ENCODE measurements at regions not wholly inside any gene's neighbourhood (a gene's known extent, or its start where the extent isn't known, plus 50 kb on each side); places are given as distances from the start of the nearest gene placed in this dataset.

- H3K9me3 Mint-ChIP-seq, result peaks cover 0 to 5% of the 10 kb centered on the region in 2 donors
- no peak overlapping the region for H3K4me3 Mint-ChIP-seq
- no peak for DNase-seq
- no peaks in the 10 kb centered on the region for H3K4me1 Mint-ChIP-seq
- no peak overlapping the region for H3K27ac Mint-ChIP-seq
- ATAC-seq, result no peak
- no peaks in the 10 kb centered on the region for H3K27me3 Mint-ChIP-seq
Observed at GRCh38 chr5:53376853-53377252, 103.6 kb upstream of the FST start.

DNA sequence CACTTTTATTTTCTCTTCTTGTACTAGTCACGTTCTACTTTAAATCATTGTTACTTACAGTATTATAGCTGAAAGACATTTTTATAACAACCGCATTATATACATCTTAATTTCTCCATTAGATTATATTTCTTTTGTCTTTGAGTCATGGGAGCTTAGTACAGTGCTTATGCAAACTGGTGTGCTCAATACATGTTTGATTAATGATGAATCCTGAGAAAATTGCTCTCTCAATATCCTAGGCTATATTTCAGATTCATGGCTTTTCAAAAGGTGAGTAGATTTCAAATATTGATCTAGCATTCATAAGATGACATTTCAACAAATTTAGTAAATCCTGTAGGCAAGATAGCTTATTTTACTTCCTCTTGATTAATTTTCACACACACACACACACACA, 102.2 kb upstream of the FST start:
- peaks cover 7% of the 10 kb centered on the region for H3K27me3 Mint-ChIP-seq
- DNase-seq (no peak), ATAC-seq (no peak)

DNA sequence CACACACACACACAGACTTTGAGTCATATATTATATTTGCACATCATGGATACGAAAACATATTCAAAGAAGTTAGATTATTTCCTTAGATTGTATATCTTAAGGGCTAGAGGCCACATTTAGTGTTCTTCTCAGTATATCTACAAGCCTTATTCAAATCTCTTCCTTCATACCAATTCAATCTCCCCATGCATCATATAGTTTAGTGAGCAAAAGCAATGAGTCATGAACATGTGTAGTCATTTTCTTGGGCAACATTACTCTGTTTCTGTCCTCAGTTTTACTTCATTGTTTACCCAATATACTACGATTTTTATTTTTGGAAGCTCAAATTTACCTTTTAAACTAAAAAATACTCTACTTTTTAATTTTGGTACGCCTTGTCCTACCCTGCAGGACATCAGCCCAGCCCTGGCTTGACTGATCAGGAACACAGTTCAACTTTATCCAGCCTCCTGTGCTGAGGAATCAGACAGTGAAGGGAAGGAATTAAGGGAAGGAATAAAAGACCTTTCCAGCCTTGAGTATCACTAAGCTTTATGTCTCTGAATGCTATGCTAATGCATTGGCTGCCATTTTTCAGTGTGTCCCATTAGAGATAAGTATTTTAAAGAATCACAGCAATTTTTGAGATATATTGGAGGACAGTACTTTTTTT, 101.7 kb upstream of the FST start:
- Mint-ChIP-seq H3K27ac (no peak overlapping the region), H3K4me3 (no peak overlapping the region), H3K27me3 (peaks cover 12% of the 10 kb centered on the region), H3K9me3 (peaks cover 0 to 5% of the 10 kb centered on the region in 2 donors), H3K4me1 (no peaks in the 10 kb centered on the region)
- ATAC-seq, result no peak
- no peak for DNase-seq

More for the DNA sequence above, 102.2 kb upstream of the FST start:
- H3K4me1 Mint-ChIP-seq, result no peaks in the 10 kb centered on the region
- no peak overlapping the region for H3K27ac Mint-ChIP-seq
- H3K4me3 Mint-ChIP-seq, result no peak overlapping the region
- peaks cover 0 to 5% of the 10 kb centered on the region in 2 donors for H3K9me3 Mint-ChIP-seq

GRCh38 chr5:53386341-53386740, 94.1 kb upstream of the FST start:
- H3K27me3 Mint-ChIP-seq, result peaks cover 14% of the 10 kb centered on the region
- H3K9me3 Mint-ChIP-seq, result peaks cover 9 to 18% of the 10 kb centered on the region in 2 donors
- H3K4me1 Mint-ChIP-seq, result no peaks in the 10 kb centered on the region
- ATAC-seq (no peak), DNase-seq (no peak)
- no peak overlapping the region for H3K4me3 Mint-ChIP-seq
- H3K27ac Mint-ChIP-seq, result no peak overlapping the region

GRCh38 chr5:53389093-53389492, 91.3 kb upstream of the FST start:
- DNase-seq (no peak), ATAC-seq (no peak)
- Mint-ChIP-seq H3K4me1 (no peaks in the 10 kb centered on the region), H3K27ac (no peak overlapping the region), H3K4me3 (no peak overlapping the region), H3K27me3 (no peaks in the 10 kb centered on the region), H3K9me3 (peaks cover 9 to 18% of the 10 kb centered on the region in 2 donors)

- H3K4me1 Mint-ChIP-seq, result no peaks in the 10 kb centered on the region
- H3K9me3 Mint-ChIP-seq, result peaks cover 9 to 18% of the 10 kb centered on the region in 2 donors
- H3K27me3 Mint-ChIP-seq, result peaks cover 17% of the 10 kb centered on the region
- ATAC-seq (no peak), DNase-seq (no peak)
- H3K4me3 Mint-ChIP-seq, result no peak overlapping the region
- H3K27ac Mint-ChIP-seq, result no peak overlapping the region
Observed at GRCh38 chr5:53392073-53392472, 88.4 kb upstream of the FST start.

DNA sequence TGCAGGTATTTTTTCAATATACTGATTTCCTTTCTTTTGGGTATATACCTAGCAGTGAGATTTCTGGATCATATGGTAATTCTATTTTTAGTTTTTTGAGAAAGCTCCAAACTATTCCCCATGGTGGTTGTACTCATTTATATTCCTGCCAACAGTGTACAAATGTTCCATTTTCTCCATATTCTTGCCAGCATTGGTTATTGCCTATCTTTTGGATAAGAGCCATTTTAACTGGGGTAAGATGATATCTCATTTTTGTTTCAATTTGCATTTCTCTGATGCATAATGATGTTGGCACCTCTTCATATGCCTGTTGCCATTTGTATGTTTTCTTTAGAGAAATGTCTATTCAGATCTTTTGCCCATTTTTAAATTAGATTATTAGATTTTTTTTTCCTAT, 85.6 kb upstream of the FST start:
- Mint-ChIP-seq H3K27ac (no peak overlapping the region), H3K27me3 (peaks cover 38% of the 10 kb centered on the region), H3K4me3 (no peak overlapping the region), H3K4me1 (no peaks in the 10 kb centered on the region), H3K9me3 (peaks cover 0 to 6% of the 10 kb centered on the region in 2 donors)
- no peak for DNase-seq
- ATAC-seq, result no peak

DNA sequence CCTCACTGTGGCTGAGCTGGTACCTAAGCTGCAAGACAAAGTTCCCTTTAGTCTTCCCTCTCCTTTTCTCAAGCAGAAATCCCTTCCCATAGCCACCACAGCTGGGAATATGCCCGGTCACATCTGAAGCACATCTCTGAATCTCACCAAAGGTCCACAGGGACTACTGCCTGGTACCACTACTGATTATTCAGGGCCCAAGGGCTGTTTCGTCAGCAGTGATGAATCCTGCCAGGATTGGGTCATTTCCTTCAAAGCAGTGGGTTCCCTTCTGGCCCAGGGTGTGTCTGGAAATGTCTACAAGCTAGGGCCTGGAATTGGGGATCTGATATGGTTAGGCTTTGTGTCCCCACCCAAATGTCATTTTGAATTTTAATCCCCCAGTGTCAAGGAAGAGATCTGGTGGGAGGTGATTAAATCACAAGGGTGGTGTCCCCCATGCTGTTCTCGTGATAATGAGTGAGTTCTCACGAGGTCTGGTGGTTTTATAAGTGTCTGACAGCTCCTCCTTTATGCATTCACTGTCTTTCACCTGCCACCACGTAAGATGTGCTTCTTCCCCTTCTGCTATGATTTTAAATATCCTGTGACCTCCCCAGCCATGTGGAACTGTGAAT, 83.2 kb upstream of the FST start:
- DNase-seq, result no peak
- no peak overlapping the region for H3K27ac Mint-ChIP-seq
- peaks cover 44% of the 10 kb centered on the region for H3K27me3 Mint-ChIP-seq
- peaks cover 4 to 6% of the 10 kb centered on the region in 2 donors for H3K9me3 Mint-ChIP-seq
- ATAC-seq, result no peak
- H3K4me1 Mint-ChIP-seq, result no peaks in the 10 kb centered on the region
- no peak overlapping the region for H3K4me3 Mint-ChIP-seq

DNA sequence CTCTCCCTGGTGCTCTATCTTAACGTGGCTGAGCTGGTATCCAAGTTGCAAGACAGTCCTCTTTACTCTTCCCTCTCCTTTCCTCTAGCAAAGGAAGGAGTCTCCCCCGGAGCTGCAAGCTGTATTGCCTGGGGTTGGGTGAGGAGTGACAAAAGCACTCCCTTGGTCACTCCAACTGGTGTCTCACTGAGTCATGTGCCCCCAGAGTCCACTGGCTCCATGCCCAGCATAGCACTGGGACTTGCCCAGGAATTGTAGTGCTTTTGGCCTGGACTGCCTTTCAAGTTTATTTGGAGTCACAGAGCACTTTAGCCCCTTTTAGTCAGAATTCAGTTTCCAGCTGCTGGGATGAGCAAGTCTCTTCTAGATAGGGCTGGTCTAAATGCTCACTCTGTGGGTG, 82.6 kb upstream of the FST start:
- ATAC-seq (no peak), DNase-seq (no peak)
- Mint-ChIP-seq H3K9me3 (peaks cover 4 to 6% of the 10 kb centered on the region in 2 donors), H3K27me3 (peaks cover 44% of the 10 kb centered on the region), H3K27ac (no peak overlapping the region), H3K4me3 (no peak overlapping the region), H3K4me1 (no peaks in the 10 kb centered on the region)

DNA sequence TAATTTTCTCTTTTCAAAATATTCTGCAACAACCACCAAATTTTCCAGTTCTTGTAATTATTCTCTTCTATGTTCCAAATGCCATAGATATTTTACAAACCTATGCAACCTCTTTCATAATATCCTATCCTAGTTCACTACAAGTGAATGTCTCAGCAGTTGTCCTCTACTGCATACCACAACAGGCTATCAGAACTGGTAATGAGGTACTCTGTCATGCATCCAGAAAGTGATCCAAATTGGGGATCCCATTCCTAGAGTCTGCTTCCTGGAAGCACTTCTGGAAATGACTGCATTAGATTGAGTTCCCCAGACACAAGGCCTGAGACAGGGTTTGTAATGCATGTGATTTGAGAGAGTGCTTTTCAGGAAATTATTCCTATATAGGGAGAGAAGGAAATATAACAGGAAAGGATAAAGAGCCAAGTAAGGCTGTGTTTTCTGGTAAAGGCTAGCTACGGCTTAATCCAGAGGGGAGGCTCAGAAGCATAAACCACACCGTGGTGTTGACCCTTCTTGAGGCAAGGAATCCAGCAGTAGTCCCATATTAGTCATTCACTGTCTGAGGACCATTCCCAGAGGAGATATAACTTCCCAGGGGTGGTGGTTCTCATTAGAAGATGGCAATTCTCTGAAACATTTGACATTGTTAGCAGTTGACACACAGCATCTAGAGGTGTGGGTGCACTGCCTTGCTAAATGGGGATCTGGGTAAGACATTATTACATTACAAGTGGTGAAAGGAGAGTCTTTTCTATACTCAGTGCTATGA, 80.3 kb upstream of the FST start:
- DNase-seq, result no peak
- no peak overlapping the region for H3K4me3 Mint-ChIP-seq
- no peak overlapping the region for H3K27ac Mint-ChIP-seq
- no peaks in the 10 kb centered on the region for H3K4me1 Mint-ChIP-seq
- ATAC-seq, result no peak
- peaks cover 4 to 6% of the 10 kb centered on the region in 2 donors for H3K9me3 Mint-ChIP-seq
- peaks cover 38% of the 10 kb centered on the region for H3K27me3 Mint-ChIP-seq

DNA sequence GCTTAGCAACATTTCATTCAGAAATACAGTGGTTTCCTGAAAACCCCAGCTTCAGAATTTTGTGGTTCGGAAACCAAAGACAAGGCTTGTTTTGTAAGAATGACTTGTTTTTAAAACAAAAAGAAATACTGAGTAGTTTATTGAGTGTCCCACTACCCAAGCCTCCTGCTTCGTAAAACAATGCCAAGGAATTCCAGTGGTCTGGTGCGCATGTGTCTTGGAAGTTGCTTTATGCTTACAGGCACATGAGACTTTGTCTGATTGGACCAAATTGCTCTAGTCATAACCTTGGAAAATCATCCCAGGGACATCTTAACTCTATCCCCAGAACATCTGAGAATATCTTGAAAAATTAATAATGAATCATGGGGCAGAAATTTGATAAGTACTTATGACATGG, 77.1 kb upstream of the FST start:
- Mint-ChIP-seq H3K27ac (no peak overlapping the region), H3K9me3 (peaks cover 0 to 4% of the 10 kb centered on the region in 2 donors), H3K4me3 (no peak overlapping the region), H3K4me1 (no peaks in the 10 kb centered on the region), H3K27me3 (peaks cover 15% of the 10 kb centered on the region)
- ATAC-seq (no peak), DNase-seq (no peak)

- Mint-ChIP-seq H3K4me3 (no peak overlapping the region), H3K27ac (no peak overlapping the region), H3K27me3 (peaks cover 10% of the 10 kb centered on the region), H3K9me3 (peaks cover 0 to 4% of the 10 kb centered on the region in 2 donors), H3K4me1 (no peaks in the 10 kb centered on the region)
- DNase-seq, result no peak
- no peak for ATAC-seq
Observed at GRCh38 chr5:53403758-53404157, 76.7 kb upstream of the FST start.

DNA sequence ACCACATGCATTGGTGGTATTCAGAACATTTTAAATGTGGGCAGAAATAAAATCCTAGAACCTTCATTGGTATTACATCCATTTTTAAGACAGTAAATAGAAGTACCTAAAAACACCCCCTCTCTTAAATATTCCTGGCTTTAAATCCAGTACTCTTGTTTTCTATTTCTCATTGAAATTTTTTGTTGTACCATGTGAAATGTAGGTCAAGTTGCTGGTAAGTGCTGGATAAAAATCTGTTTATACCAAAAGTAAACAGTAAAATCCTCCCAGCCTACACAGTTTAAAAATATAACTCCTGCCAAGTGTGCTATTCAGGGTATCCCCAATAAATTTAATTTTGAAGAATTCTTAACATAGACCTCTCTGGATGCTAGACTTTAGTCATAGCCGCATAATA, 75.0 kb upstream of the FST start:
- no peaks in the 10 kb centered on the region for H3K4me1 Mint-ChIP-seq
- ATAC-seq (no peak), DNase-seq (no peak)
- no peaks in the 10 kb centered on the region for H3K9me3 Mint-ChIP-seq
- peaks cover under 1% of the 10 kb centered on the region for H3K27me3 Mint-ChIP-seq
- no peak overlapping the region for H3K27ac Mint-ChIP-seq
- H3K4me3 Mint-ChIP-seq, result no peak overlapping the region

GRCh38 chr5:53406630-53407316, 73.7 kb upstream of the FST start:
- Mint-ChIP-seq H3K4me1 (peaks cover 7% of the 10 kb centered on the region), H3K27me3 (no peaks in the 10 kb centered on the region), H3K9me3 (no peaks in the 10 kb centered on the region), H3K4me3 (no peak overlapping the region), H3K27ac (no peak overlapping the region)
- ATAC-seq, result no peak
- no peak for DNase-seq

GRCh38 chr5:53407373-53407772, 73.1 kb upstream of the FST start:
- DNase-seq, result no peak
- H3K27me3 Mint-ChIP-seq, result no peaks in the 10 kb centered on the region
- no peak overlapping the region for H3K27ac Mint-ChIP-seq
- no peak overlapping the region for H3K4me3 Mint-ChIP-seq
- no peak for ATAC-seq
- H3K9me3 Mint-ChIP-seq, result no peaks in the 10 kb centered on the region
- H3K4me1 Mint-ChIP-seq, result peaks cover 11% of the 10 kb centered on the region

DNA sequence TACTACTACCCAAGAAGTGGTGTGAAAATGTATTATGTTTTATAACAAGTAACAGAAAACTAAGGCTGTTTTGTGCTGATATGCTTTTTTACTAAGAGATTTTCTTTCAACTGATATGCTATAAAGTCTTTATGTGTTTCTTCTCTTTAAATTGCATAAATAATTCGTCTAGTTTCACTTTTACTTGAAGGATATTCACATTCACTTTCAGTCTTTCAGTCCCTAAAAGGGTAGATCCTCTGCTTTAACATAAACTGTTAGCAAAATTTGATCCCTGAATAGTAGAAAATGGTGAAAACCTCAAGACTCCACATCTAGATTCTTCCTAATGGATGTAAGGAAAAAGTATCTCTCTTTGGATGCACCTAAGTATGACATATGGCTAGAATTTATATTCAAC, 69.0 kb upstream of the FST start:
- ATAC-seq, result no peak
- H3K4me3 Mint-ChIP-seq, result peak overlapping the region in 1 of 2 donors; percentile 21
- H3K27ac Mint-ChIP-seq, result no peak overlapping the region
- H3K4me1 Mint-ChIP-seq, result peaks cover 11% of the 10 kb centered on the region
- DNase-seq, result no peak
- no peaks in the 10 kb centered on the region for H3K27me3 Mint-ChIP-seq
- H3K9me3 Mint-ChIP-seq, result no peaks in the 10 kb centered on the region

Data from stimulated activated naive CD8-positive, alpha-beta T cell treated with anti-CD3 and anti-CD28 coated beads, Interleukin-15, amount 100 ng/mL, for 72 hours (primary cell).